Hippocampal formation (tissue), 2 donors: ENCODE measurements at regions not wholly inside any gene's neighbourhood (a gene's known extent, or its start where the extent isn't known, plus 50 kb on each side); places are given as distances from the start of the nearest gene placed in this dataset.
"Not testable (repeated sequence)": the region's sequence is repeated elsewhere in the genome, so short reads cannot be mapped to it uniquely, and the experiment has no call there.

Experiments used
- DNase-seq, 2 donors: peaks; one replicate each; lab custom pipeline; 2025; lab: John Stamatoyannopoulos, UW

GRCh38 chr3:35137612-35138011, 501.7 kb upstream of the ARPP21 start:
- no peak for DNase-seq

DNA sequence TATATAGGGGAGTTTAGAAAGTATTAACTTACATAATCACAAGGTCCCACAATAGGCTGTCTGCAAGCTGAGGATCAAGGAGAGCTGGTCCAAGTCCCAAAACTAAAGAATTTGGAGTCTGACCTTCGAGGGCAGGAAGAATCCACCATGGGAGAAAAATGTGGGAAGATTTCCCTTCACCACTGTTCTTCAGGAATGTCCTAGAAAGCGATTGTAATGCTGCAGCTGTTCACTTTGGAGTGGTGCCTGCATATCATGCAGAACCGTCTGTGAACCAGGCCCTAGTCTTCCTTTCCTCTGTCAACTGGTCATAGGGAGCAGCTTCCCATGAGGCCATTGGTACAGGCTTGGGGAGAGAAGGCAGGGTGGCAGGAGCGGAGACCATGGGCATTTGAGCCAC, 497.9 kb upstream of the ARPP21 start:
- DNase-seq, result no peak

- DNase-seq, result no peak
These were observed 495.3 kb upstream of the ARPP21 start for GRCh38 chr3:35144011-35144410.

DNA sequence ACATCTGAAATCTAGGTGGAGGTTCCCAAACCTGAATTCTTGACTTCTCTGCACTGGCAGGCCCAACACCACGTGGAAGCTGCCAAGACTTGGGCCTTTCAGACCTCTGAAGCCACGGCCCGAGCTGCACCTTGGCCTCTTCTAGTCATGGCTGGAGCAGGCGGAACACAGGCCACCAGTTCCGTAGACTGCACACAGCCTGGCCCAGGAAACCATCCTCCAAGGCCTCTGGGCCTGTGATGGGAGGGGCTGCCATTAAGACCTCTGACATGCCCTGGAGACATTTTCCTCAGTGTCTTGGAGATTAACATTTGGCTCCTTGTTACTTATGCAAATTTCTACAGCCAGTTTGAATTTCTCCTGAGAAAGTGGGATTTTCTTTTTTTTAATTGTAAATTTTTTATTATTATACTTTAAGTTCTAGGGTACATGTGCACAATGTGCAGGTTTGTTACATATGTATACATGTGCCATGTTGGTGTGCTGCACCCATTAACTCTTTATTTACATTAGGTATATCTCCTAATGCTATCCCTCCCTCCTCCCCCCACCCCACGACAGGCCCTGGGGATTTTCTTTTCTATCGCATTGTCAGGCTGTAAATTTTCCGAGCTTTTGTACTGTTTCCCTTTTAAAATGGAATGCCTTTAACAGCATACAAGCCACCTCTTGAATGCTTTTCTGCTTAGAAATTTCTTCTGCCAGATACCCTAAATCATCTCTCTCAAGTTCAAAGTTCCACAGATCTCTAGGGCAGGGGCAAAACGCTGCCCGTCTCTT, 492.9 kb upstream of the ARPP21 start:
- DNase-seq, result not testable (repeated sequence)

DNA sequence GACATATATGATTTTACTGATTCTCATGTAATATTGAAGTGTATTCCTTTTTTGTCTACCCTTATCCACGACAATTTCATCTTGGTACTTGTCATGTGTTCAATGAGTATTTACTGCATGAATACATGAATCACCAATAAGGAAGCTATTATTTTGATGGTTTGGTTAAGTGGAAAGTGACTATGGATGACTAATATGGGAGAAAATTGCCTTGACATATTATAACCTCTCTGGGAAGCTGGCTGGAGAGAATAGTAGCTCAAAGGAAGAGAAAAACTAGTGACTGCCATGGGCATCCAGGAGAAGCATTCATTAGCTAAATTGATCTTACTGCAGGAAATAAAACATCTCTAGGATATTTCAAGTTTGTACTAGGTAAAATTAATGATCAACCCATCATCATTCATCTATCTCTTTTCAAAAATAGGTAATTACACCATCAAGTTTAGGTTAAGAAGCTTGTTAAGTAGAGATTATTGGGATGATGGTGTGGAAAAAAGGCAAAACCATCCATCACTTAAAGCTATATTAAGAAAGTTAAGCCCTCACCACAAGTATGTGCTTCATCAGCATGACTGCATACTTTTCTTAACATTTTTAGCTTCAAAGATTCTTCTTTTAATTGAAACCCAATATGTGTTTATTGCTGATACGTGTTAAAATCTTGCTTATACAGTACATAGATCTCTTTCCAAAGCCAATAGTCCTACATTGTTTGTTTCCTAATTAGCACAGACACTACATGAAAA, 455.2 kb upstream of the ARPP21 start:
- DNase-seq, result no peak

GRCh38 chr3:35184775-35185174, 454.6 kb upstream of the ARPP21 start:
- DNase-seq, result no peak

DNA sequence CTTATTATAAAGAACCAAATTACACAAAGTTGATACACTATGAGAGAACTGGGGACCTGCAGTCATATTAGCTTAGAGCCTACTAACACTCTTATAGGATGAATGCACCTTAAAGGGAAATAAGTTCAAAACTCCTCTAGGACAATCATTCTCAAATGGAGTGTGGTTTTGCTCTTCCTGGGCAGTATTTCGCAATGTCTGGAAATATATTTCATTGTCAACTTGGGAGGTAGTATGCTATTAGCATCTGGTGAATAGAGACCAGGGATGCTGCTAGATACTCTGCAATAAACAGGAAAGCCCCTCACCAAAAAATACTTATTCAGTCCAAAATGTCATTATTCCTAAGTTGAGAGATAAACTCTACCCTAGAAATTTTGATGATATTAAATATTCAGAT, 451.4 kb upstream of the ARPP21 start:
- DNase-seq, result no peak

DNA sequence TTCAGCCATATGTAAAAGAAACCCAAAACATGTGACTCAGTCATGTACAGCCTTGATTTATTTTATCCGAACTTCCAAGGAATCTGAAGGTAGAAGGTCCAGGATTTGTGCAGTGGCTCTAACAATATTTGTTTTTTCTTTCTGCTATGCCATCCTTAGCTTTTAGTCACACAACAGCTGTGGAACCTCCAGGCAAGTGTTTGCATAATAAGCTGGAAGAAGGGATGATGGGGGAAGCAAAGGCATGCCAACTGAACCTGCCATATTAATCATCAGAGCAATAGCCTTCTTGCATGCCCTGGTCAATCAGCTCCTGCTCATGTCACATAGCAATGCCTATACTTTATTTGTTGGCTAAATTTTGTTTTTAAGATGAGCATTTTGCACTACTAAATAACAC, 444.7 kb upstream of the ARPP21 start:
- no peak for DNase-seq

DNA sequence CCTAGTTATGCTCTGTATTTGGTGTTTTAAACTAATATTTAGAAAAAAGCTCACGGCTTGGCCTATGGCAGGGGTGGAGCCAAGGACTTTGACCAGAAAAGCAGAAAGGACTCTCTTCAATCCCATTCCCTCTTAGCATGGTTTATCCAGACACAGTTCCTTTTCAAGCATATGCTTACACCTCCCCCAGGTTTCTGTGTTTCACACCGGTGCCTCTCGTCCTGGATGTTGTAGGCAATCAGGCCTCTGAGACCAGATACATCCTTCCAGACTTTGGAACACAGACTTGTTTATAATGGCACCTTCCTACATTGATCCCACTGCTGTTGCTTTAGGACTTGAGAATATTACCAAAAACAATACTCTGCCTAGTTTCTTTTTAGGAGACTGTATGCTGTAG, 440.5 kb upstream of the ARPP21 start:
- DNase-seq, result no peak

- no peak for DNase-seq
These were observed 439.3 kb upstream of the ARPP21 start for GRCh38 chr3:35200056-35200455.

DNA sequence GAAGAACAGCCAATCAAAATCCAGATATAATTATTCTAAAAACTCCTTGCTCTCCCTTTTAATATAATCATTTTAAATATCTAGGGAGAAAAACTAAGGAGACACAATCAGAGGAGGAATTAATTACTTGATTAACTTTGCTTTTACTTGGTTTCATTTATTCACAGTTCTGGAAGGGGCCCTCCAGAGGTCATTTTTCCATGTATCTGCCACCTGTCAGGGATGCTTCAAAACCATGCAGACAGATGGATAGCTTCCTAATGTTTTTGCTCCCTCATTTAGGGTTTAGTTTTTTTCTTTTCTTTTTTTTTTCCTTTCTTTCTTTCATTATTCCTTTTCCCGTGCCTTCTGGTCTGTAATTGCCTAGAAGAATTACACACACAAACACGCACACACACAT, 438.1 kb upstream of the ARPP21 start:
- no peak for DNase-seq

DNA sequence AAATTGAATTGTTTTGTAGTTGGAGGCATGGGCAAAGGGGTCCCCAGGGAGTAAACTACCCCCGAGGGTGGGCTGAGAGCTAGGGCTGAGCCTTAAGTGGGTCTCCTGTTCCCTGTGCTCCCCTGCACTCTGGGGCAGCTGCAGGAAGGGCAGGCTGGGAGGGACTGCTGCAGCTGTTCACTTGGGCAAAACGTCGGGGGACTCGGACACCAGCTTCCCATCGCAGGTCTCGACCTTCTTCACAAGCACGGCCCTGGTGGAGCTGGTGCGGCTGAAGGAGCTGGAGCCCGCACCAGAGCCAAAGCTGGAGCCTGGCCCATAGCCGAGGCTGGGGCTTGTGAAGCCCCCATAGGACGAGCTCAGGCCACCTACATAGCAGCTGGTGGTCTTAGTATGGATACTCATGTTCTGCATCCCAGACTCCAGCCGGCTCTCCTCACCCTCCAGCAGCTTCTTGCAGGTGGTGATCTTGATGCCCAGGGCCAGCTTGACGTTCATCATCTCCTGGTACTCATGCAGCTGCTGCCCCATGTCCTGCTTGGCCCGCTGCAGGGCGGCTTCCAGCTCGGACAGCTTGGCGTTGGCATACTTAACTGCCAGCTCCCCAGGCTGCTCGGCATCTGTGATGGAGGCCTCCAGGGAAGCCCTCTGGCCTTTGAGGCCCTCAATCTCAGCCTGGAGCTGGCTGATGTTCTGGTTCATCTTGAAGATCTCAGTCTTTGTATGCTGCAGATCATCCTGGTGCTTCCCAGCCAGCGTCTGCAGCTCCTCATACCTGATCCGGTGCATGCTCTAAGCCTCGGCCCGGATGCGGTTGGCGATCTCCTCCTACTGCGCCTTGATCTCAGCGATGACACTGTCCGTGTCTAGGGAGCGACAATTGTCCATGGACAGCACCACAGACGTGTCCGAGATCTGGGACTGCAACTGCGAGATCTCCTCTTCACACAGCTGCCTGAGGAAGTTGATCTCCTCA, 423.5 kb upstream of the ARPP21 start:
- DNase-seq, result no peak

- no peak for DNase-seq
These were observed 422.6 kb upstream of the ARPP21 start for GRCh38 chr3:35216501-35217266.

- no peak for DNase-seq
These were observed 415.5 kb upstream of the ARPP21 start for GRCh38 chr3:35223632-35224394.

GRCh38 chr3:35224565-35225295, 414.6 kb upstream of the ARPP21 start:
- no peak for DNase-seq

- no peak for DNase-seq
These were observed 398.1 kb upstream of the ARPP21 start for GRCh38 chr3:35241236-35241635.

DNA sequence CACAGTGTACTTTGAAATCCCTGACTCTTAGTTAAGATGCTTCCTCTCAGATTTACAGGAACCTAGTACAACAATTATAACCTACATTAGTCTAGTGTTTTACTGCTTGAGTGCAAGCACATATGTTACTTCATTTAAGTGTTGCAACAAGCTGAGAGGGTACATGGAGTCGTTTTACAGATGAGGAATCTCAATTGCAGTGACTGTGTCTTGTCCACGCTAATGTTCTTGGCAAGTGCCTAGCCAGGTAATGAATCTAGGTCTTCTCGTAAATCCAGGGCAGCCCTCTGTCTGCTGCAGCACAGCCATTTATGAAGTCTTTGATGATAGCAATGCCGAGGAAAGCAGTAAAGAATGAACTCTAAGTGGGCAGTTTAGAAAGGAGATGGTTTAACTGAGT, 384.4 kb upstream of the ARPP21 start:
- DNase-seq, result no peak

- no peak for DNase-seq
These were observed 381.7 kb upstream of the ARPP21 start for GRCh38 chr3:35257641-35258040.

DNA sequence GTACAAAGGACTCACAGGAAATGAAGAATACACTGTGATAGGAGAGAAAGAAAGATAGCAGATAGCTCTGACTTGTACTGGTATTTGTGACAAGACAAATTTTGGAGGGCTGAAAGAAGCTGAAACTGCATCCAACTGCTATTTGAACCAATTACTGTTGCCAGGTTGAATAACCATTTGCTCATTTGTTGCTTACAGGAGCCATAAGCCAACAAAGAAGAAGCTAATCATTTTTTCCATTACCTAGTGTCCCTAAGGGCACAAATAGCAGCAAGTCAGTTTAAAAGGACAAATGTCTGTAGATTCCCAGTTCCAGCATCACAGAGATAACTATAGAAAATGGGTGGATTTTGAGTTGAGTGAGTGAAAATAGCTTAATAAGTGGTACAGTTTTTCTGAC, 376.9 kb upstream of the ARPP21 start:
- no peak for DNase-seq

- no peak for DNase-seq
These were observed 375.8 kb upstream of the ARPP21 start for GRCh38 chr3:35263477-35263876.
